RWPE1 (cell line): ENCODE measurements at regions not wholly inside any gene's neighbourhood (a gene's known extent, or its start where the extent isn't known, plus 50 kb on each side); places are given as distances from the start of the nearest gene placed in this dataset.

ENCODE experiments used
- CTCF ChIA-PET: fragments of 350-600 bp; sonication (Branson Sonifier 250); formaldehyde crosslinking; extraction: SDS; loops from one replicate; lab custom pipeline; 2021; lab: Yijun Ruan, JAX
- POLR2A ChIA-PET: fragments of 400-600 bp; formaldehyde crosslinking; extraction: SDS; loops from one replicate; lab custom pipeline; 2020; ENCODE audit warnings: antibody characterized with exemption; ENCODE audit not compliant: low non-redundant PET; lab: Yijun Ruan, JAX
- DNase-seq: peaks from one replicate; pipeline ENCODE4 v3.0.0; 2012; ENCODE audit warnings: low spot score
- H3K27ac ChIP-seq: fragments of 450-650 bp; 2 replicates; pipeline ENCODE4 v1.5.1; 2017
- CTCF ChIP-seq: fragments of 450-650 bp; conservative IDR thresholded peaks from 2 replicates; pipeline ENCODE4 v1.5.1; 2017; ENCODE audit warnings: low read depth, mild to moderate bottlenecking

- CTCF ChIA-PET = no interaction called here
- no peak overlapping the region for H3K27ac ChIP-seq
- no peak for TF ChIP-seq CTCF
- POLR2A ChIA-PET = no interaction called here
- DNase-seq = no peak
These were observed 482.4 kb downstream of the SPRY1 start for GRCh38 chr4:123878976-123879375.

- no peak for TF ChIP-seq CTCF
- CTCF ChIA-PET = no interaction called here
- no peak for DNase-seq
- no peak overlapping the region for H3K27ac ChIP-seq
- POLR2A ChIA-PET = interaction anchor here (0.6 kb wide), 1 partner anchor 63 kb away, joined by 4 read pairs; no protein-coding TSS in a partner anchor
These were observed 484.0 kb downstream of the SPRY1 start for GRCh38 chr4:123880631-123881030.

GRCh38 chr4:123884922-123885321 is 488.3 kb downstream of the SPRY1 start:
- no peak overlapping the region for H3K27ac ChIP-seq
- TF ChIP-seq CTCF = no peak
- ChIA-PET POLR2A (no interaction called here), CTCF (no interaction called here)
- DNase-seq = no peak

DNA sequence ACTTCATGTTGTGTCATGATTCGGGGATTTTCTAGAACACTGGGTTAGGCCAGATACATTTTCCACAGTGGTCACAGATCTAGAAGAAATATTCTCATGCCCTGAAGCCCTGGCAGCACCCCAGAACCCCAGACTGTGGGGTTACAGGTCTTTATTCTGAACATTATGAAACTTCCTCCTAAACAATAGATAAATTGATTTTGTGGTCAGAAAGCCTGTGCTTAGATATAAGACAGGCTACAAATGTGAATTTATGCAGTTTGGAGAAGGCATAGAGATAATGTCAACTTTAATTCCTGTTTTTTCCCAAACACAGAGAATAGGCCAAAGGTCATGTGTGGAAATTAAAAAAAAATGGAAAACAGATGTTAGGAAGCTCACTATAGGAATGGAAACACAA is 492.9 kb downstream of the SPRY1 start:
- H3K27ac ChIP-seq = no peak overlapping the region
- no peak for DNase-seq
- POLR2A ChIA-PET = no interaction called here
- TF ChIP-seq CTCF = no peak
- CTCF ChIA-PET = no interaction called here

- ChIA-PET CTCF (no interaction called here), POLR2A (no interaction called here)
- no peak overlapping the region for H3K27ac ChIP-seq
- no peak for TF ChIP-seq CTCF
- no peak for DNase-seq
These were observed 494.3 kb downstream of the SPRY1 start for GRCh38 chr4:123890889-123891288.

- CTCF ChIA-PET = no interaction called here
- no peak for DNase-seq
- POLR2A ChIA-PET = no interaction called here
- TF ChIP-seq CTCF = no peak
- H3K27ac ChIP-seq = no peak overlapping the region
These were observed 495.3 kb downstream of the SPRY1 start for GRCh38 chr4:123891881-123892280.

- ChIA-PET POLR2A (no interaction called here), CTCF (interaction anchor here (0.7 kb wide), 1 partner anchor 145 kb away, joined by 3 read pairs; no protein-coding TSS in a partner anchor)
- no peak for DNase-seq
- TF ChIP-seq CTCF = no peak
- no peak overlapping the region for H3K27ac ChIP-seq
These were observed 495.9 kb downstream of the SPRY1 start for GRCh38 chr4:123892368-123892976.
